Motor neuron (in vitro differentiated cells): ENCODE measurements at regions not wholly inside any gene's neighbourhood (a gene's known extent, or its start where the extent isn't known, plus 50 kb on each side); places are given as distances from the start of the nearest gene placed in this dataset.
A peak's percentile ranks its signal among the peaks of the same experiment; 100 is the strongest.

Experiments used
- ATAC-seq, 8 experiments: fragments of 200-7000 bp; cut with Tn5 transposase; replicated peaks in 6 of 8; 2 replicates each; pipeline ENCODE4 v1.8.0; 2021; ENCODE audit warnings: mild to moderate bottlenecking in 8 of 8, moderate library complexity in 8 of 8
- H3K27ac ChIP-seq, 2 donors: fragments of 250-450 bp; sonication (Bioruptor Pico); 2 replicates each; pipeline ENCODE4 v1.9.0; 2021; ENCODE audit warnings: antibody characterized with exemption in 2 of 2, mild to moderate bottlenecking in 2 of 2, moderate library complexity in 1 of 2
- H3K4me1 ChIP-seq, 2 donors: fragments of 250-450 bp; sonication (Bioruptor Pico); replicated peaks in 1 of 2; 2 replicates each; pipeline ENCODE4 v1.6.1; 2021; ENCODE audit warnings: antibody characterized with exemption in 2 of 2, mild to moderate bottlenecking in 2 of 2, moderate library complexity in 1 of 2
- H3K4me3 ChIP-seq, 5 donors: fragments of 250-450 bp; sonication (Bioruptor Pico); 2 replicates each; pipeline ENCODE4 v1.9.0; 2021; ENCODE audit warnings: antibody characterized with exemption in 5 of 5, mild to moderate bottlenecking in 5 of 5, moderate library complexity in 4 of 5
- WGBS, 10 experiments: fragments of 450-650 bp; shearing (Covaris generic); methylation state at CpG; one replicate each; pipeline ENCODE4 v1.0.0; 2022; 5-methylcytosine and 5-hydroxymethylcytosine counted together
- in situ Hi-C, 9 experiments: fragments of 400-800 bp; cut with MboI; loops; one replicate each; pipeline ENCODE4 v1.15.0; 2021; ENCODE audit warnings: low sequenced_read_pairs in 9 of 9, low pct_unique_long_range_greater_than_20kb in 2 of 9; ENCODE audit not compliant: unreplicated experiment in 9 of 9

DNA sequence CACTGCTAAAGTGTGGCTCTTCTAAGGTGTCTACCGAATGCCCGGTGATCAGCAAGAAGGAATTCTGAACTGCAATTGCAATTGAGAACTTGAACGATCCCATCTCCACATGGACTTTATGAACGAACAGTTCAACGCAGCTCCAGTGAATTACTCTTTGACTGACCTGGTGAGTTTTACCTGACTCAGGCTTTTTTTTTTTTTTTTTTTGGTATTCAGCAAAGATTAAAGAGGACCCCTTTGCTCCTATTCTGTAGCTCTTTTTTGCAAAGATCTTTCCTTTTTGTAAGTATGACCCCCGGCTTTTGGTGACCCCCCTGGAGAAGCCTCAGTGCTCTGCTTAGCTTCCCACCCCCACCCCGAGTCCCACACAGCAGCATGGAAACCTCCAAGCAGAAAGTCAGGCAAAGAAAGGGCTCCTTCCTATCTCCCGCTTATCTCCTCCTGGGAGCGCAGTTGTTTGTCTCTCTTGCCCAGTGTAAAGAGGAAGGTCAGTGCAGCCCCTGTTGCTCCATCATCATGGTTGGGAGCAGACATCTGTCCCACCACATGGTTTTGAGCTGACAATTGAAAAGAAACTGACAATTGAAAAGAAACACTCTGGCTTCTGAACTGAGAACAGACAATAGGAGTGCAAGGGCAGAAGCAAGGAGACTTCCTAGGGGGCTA is 72.1 kb upstream of the DIO3 start:
- 42 to 100% (median 86%) methylated on average over 2 to 7 of the region's 9 CpGs; no CpG with 5 or more reads in 1 of the 10 experiments for WGBS, 10 experiments
- ATAC-seq, result no peak
- peaks cover 0 to 6% of the 10 kb centered on the region in 2 donors for H3K4me1 ChIP-seq
- no peak overlapping the region for H3K4me3 ChIP-seq
- in situ Hi-C loops, result no loop called here
- no peak overlapping the region for H3K27ac ChIP-seq

DNA sequence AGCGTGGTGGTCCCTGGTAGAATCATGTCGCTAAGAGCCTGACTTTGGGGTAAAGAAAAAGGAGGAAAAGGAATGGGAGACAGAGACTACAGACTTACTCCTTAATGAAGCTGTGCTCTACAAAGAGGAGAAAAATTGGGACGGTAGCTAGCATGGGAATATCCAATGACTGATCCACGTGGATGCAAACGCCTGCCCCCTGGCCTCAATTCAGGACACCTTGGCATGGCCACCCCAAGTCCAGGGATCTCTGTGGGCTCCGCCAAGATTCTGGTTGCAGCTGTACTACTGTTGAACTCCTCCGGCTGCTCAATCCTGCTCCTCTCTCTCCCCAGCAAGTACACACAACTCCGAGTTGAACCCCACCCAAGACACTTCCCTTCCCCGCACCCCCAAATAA is 70.5 kb upstream of the DIO3 start:
- Histone ChIP-seq H3K4me1 (peaks cover 4 to 12% of the 10 kb centered on the region in 2 donors), H3K27ac (no peak overlapping the region), H3K4me3 (no peak overlapping the region)
- in situ Hi-C loops, result no loop called here
- ATAC-seq, result no peak
- WGBS, 10 experiments, result 0 to 100% (median 85%) methylated on average over 1 to 3 of the region's 9 CpGs; no CpG with 5 or more reads in 2 of the 10 experiments

DNA sequence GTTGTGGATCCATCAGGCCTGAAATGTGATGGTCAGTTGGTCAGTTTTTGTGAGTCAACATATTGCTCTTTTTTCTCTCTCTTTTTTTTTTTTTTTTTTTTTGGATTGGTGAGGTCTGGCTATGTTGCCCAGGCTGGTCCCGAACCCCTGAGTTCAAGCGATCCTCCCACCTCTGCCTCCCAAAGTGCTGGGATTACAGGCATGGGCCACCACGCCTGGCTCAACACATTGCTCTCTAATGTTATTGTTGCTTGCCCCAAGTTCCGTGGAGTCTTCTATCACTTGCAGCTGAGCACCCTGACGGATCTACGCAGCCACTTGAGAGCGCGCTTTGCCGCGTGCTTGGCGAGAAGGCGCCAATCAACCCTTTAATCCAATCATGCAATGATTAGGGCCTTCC is 69.5 kb upstream of the DIO3 start:
- Histone ChIP-seq H3K27ac (no peak overlapping the region), H3K4me3 (no peak overlapping the region), H3K4me1 (peaks cover 13 to 23% of the 10 kb centered on the region in 2 donors)
- WGBS, 10 experiments, result 79 to 98% (median 90%) methylated on average over 2 to 11 of the region's 12 CpGs; no CpG with 5 or more reads in 7 of the 10 experiments
- in situ Hi-C loops, result no loop called here
- no peak for ATAC-seq

DNA sequence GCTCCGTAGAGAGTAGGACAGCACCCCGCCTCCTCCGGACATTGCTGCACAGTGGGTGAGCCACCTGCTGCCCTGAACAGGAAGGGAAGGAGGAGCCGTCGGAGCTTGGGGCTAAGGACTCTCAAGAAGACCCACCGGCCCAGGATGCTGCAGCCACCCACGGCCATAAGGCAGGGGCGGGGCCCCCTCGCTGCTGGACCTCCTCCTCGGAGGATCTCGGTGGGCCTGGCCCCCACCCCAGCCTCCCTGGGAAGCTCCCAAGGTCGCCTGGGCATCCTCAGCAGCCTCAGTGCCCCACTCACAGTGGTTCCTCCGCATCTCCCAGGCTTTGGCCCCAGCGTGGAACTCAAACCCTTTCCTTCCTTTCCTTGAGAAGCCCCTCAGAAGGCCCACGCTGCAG is 68.6 kb upstream of the DIO3 start:
- no peak for ATAC-seq
- Histone ChIP-seq H3K27ac (no peak overlapping the region), H3K4me1 (peaks cover 22 to 31% of the 10 kb centered on the region in 2 donors), H3K4me3 (no peak overlapping the region)
- 88 to 92% methylated on average over 2 to 7 of the region's 15 CpGs; no CpG with 5 or more reads in 8 of the 10 experiments for WGBS, 10 experiments
- in situ Hi-C loops, result no loop called here

DNA sequence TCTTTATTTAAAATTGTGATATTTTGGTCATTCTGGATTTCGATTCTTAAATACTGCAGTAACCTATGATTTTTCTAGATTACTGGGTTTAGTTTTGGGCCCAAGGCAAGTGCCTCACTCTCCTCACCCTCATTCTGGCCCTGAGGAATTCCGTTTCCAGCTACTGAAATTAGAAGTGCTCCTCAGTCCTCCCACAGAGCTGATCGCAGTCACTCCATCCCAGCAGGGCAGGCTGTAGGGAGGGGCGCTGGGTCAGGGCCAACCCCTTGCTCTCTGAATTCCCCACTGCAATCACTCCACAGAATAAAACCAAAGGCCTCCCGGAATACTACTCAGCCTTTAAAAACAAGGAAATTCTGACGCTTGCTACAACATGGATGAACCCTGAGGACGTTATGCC is 66.5 kb upstream of the DIO3 start:
- 0 to 84% (median 60%) methylated on average over 1 to 7 of the region's 7 CpGs; no CpG with 5 or more reads in 1 of the 10 experiments for WGBS, 10 experiments
- Histone ChIP-seq H3K4me1 (peaks cover 26 to 32% of the 10 kb centered on the region in 2 donors), H3K27ac (no peak overlapping the region), H3K4me3 (no peak overlapping the region)
- in situ Hi-C loops, result no loop called here
- ATAC-seq, result no peak

DNA sequence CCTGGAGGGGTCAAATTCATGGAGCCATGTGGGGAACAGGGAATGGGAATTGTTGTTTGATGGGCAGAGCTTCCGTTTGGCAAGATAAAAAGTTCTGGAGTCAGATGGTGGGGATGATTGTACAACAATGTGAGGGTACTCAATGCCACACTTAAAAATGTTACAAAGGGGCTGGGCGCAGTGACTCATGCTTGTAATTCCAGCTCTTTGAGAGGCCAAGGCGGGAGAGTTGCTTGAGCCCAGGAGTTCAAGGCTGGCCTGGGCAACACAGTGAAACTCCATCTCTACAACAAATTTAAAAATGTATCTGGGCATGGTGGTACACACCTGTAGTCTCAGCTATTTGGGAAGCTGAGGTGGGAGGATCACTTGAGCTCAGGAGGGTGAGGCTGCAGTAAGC is 66.0 kb upstream of the DIO3 start:
- 60 to 100% (median 89%) methylated on average over 1 to 2 of the region's 3 CpGs; no CpG with 5 or more reads in 3 of the 10 experiments for WGBS, 10 experiments
- H3K27ac ChIP-seq, result peak overlapping the region in 1 of 2 donors; percentile 81
- ATAC-seq, result no peak

DNA sequence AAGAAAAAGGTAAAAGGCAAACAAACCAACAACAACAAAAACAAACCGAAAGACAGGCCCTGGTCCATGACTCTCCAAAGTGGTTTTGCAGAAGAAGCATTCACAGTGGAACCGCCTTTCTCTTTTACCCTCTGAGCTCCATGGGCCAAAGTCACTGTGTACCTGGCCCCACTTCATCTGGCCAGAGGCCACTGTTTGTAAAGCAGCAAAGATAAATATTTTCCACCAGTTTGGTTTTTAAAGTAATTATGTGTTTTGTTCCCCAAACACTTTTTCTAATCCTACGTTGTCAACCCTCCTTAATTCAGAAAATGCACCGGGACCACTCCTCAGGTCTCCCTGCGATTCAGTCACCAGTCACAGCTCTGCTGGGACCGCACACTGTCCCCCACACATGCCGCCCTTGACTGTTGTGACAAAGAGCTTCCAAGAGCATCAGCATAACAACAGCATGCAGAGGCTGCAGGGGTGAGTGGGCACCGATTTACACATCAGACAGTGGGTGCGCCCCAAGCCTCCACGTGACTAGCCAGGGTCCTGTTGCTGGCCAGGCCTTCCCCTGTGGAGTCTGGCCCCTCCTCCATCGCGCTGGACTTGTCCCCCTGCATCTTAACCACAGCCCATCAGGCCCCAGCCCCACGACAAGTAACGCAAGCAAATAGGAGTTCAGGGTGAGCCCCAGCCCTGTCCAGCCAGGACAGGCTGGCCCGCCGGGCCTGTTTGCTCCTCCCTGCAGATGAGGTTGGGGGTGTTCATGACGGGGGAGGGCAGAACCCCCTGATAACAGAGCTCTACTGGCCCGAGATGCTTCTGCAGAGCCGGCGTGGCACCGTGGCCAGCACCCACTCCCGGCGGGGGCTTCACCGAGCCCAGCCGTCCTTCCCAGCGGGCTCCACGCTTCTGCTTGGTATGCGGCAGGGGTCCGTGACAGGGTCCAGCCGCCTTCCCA is 65.2 kb upstream of the DIO3 start:
- in situ Hi-C loops, result no loop called here
- no peak overlapping the region for H3K4me3 ChIP-seq

More for the DNA sequence above, 66.0 kb upstream of the DIO3 start:
- H3K4me3 ChIP-seq, result no peak overlapping the region
- H3K4me1 ChIP-seq, result peaks cover 26 to 32% of the 10 kb centered on the region in 2 donors
- in situ Hi-C loops, result no loop called here

DNA sequence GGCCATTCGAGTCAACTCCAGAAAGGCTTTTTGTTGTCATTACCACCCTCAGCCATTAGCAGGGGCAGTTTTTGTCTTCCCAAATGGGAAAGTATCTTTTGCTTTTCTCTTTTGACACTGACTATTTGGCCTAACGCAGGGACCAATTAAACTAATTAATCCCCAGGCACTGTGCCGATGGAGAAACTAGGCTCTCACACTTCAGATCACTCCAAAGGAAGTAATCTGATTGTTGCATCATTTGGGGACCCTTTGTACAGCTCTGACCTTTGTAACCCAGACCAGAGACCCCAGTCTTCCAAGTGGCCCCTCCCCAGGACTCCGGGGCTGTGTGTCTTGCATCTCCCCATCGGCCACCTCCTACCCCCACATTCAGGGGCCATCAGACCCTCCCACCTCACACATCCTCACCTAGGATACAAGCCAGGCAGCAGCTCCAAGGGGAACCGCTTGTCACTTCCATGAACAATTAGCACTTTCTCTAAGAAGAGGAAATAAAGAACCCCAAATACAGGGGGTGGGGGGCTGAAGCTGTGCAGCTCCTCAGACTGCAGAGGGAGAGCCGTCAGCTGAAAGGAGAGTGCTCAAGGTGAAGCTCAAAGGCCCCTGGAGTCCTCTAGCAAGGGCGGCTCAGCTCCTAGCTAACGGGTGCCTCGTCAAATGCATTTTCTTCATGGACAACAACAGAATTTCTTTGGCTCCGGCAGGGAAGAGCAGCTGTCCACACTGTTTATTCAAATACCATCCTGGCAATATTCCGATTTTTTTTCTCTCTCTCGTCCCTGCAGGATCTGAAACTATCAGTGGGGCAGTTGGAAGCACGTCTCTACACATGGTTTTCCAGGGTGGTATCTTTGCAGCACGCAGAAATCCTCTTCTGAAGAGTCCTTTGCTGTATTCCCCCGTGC is 64.3 kb upstream of the DIO3 start:
- Histone ChIP-seq H3K4me1 (peaks cover 36 to 45% of the 10 kb centered on the region in 2 donors), H3K27ac (peak overlapping the region; percentile 55 to 81), H3K4me3 (no peak overlapping the region)
- 8 to 63% (median 46%) methylated on average over 1 to 7 of the region's 16 CpGs; no CpG with 5 or more reads in 5 of the 10 experiments for WGBS, 10 experiments
- peak in 4 of 8 experiments; percentile 4 to 46 (median 8) for ATAC-seq
- in situ Hi-C loops, result no loop called here

More for the DNA sequence above, 65.2 kb upstream of the DIO3 start:
- peak overlapping the region; percentile 55 to 81 for H3K27ac ChIP-seq
- ATAC-seq, result peak in 5 of 8 experiments; percentile 76 to 93 (median 91)
- peaks cover 28 to 37% of the 10 kb centered on the region in 2 donors for H3K4me1 ChIP-seq
- 15 to 80% (median 40%) methylated on average over 1 to 7 of the region's 30 CpGs; no CpG with 5 or more reads in 3 of the 10 experiments for WGBS, 10 experiments

DNA sequence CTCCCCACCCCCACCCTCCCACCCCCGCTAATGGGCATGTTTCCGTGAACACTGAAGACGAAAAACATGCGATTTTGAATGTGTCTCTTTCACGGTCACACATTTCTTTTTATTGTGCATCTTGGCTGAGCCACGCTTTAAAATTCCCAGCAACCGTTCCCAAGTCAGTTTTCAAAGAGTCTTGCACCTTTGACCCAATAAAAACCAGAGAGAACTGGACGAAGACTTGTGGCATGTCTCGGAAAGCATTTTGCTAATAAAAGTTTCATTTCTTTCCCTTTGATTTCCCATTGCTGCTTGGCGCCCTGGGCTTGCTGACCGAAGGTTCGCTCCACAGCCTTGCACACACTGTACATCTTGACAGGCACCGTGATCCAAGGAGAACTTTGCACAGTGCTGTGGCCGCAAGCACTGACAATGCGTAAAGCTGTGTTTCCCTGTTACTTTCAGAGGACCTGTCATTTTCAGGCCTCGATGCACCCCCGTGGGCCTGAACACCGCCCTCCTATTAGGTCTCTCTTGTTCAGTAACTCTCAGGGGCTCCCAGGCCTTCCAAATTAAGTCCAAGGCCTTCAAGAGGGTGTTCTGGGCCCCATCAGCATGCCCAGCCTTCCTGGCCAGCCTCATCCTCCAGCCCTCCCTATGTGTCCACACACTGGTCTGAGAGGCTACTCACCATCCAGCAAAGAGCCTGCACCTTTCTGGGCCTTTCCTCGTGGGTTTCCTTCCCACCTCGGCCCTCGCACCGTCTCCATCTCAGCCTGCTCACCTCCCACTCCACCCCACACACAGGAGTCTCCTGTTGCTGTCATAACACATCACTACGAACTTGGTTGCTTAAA is 63.4 kb upstream of the DIO3 start:
- H3K4me1 ChIP-seq, result peaks cover 36 to 45% of the 10 kb centered on the region in 2 donors
- H3K27ac ChIP-seq, result peak overlapping the region in 1 of 2 donors; percentile 81
- 0 to 98% (median 68%) methylated on average over 2 to 13 of the region's 23 CpGs; no CpG with 5 or more reads in 1 of the 10 experiments for WGBS, 10 experiments
- H3K4me3 ChIP-seq, result no peak overlapping the region
- in situ Hi-C loops, result no loop called here
- ATAC-seq, result peak in 1 of 8 experiments; percentile 4

DNA sequence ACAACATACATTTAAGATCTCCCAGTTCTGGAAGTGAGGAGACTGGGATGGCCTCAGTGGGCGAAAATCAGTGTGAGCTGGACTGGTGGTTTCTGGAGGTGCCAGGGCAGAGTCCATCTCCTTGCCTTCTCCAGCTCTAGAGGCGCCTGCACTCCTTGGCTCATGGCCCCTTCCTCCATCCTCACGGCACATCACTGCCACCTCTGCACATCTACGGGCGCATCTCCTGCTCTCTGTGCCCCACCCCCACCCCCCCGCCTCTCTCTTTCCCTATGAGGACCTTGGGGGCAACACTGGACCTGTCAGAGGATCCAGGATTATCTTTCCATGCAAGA is 62.8 kb upstream of the DIO3 start:
- in situ Hi-C loops, result no loop called here
- Histone ChIP-seq H3K27ac (no peak overlapping the region), H3K4me1 (peaks cover 36 to 45% of the 10 kb centered on the region in 2 donors), H3K4me3 (no peak overlapping the region)
- no peak for ATAC-seq
- WGBS, 10 experiments, result 92% methylated on average over 2 of the region's 6 CpGs; no CpG with 5 or more reads in 9 of the 10 experiments

DNA sequence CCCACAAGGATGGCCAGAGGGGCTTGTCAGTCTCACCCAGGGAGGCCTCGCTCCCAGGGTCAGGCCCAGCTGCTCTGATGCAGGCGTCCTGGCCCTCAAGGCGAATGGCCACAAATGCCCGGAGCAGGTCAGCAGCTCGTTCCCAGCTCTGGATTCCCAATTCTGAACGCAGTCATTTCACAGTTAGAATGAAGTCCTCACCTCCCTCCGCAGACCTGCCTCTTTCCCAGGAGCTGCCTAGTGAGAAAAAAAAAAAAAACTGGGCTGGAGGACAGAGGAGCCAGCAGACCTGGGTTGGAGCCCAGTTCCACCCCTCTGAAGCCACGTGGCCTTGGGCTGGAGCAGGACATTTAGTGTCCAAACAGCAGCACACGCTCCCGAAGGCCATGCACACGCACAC is 62.2 kb upstream of the DIO3 start:
- Histone ChIP-seq H3K4me1 (peaks cover 36 to 45% of the 10 kb centered on the region in 2 donors), H3K27ac (no peak overlapping the region), H3K4me3 (no peak overlapping the region)
- ATAC-seq, result no peak
- in situ Hi-C loops, result no loop called here
- 94% methylated on average over 3 of the region's 11 CpGs; no CpG with 5 or more reads in 9 of the 10 experiments for WGBS, 10 experiments

DNA sequence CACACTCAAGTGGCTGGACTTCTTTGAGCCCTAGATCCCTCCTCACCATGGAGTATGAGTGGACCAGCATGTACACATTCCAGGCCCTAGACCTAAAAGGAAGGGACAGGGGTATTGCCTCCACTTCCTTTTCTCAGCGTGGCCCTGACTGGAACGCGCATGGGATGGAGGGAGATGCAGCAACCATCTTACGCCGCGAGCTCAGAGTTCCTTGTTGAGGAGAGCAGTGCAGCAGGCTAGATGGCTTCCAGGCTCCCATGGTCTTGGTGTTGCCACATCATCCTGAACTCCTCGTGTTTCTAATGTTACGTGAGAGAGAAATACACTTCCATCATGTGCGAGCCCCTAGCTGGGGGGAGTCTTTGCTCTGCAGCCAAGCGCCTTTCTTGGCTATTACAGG is 61.8 kb upstream of the DIO3 start:
- WGBS, 10 experiments, result 25 to 100% (median 81%) methylated on average over 2 to 6 of the region's 10 CpGs; no CpG with 5 or more reads in 5 of the 10 experiments
- no peak overlapping the region for H3K27ac ChIP-seq
- ATAC-seq, result no peak
- in situ Hi-C loops, result no loop called here
- no peak overlapping the region for H3K4me3 ChIP-seq
- peaks cover 36 to 45% of the 10 kb centered on the region in 2 donors for H3K4me1 ChIP-seq
